Stimulated activated CD8-positive, alpha-beta memory T cell treated with anti-CD3 and anti-CD28 coated beads, Interleukin-4, amount 100 ng/mL, for 24 hours (primary cell): ENCODE measurements at regions not wholly inside any gene's neighbourhood (a gene's known extent, or its start where the extent isn't known, plus 50 kb on each side); places are given as distances from the start of the nearest gene placed in this dataset.

ENCODE experiments used
- DNase-seq: peaks from one replicate; pipeline ENCODE4 v3.0.0-alpha.2; 2020; ENCODE audit warnings: low read depth

DNA sequence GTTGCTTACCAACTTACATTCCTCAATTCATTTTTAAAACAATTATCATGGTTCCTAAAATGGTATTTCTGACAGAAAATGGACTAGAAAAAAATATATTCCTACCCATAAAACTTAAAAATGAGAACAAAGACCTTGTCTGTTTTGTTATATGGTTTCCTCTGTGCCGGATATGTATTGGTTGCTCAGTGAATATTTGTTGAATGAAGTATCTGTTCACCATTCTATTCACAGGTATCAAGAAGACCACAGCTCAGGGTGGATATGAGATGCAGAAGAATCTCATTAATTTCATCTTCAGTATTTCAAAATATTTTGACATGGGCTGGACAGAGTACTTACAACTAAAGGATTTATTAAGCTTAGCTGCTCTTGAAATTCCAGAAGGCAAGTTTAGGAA is 58.1 kb downstream of the TUSC7 start:
- no peak for DNase-seq

DNA sequence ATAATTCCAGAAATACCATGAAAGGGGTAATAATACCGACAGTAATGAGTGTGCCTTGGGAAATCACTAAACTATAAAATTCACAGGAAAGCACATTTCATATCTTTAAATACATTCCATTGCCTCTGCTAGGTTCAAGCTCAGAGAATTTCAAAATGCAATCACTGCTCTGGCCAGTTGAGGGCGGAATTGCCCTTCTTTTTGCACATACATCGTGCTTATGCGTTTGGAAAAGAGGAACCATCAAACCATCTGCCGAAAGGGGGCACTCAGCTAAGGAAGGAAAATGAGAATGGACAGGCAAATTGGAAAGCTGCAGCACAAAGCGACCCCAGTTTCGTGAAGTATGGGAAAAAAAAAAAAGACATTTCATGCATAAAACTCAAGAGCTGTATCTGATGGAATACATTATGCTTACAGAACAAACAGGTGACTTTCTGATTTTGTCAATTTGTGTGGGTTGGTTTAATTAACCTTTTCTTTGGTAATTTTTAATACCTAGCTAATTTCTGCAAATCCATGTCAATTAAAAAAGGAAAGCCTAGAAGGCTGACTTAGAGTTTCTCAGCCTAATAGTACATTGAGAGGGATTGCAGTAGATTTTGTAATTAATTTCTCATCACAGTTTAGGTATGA is 61.4 kb downstream of the TUSC7 start:
- DNase-seq: peak; percentile 9

DNA sequence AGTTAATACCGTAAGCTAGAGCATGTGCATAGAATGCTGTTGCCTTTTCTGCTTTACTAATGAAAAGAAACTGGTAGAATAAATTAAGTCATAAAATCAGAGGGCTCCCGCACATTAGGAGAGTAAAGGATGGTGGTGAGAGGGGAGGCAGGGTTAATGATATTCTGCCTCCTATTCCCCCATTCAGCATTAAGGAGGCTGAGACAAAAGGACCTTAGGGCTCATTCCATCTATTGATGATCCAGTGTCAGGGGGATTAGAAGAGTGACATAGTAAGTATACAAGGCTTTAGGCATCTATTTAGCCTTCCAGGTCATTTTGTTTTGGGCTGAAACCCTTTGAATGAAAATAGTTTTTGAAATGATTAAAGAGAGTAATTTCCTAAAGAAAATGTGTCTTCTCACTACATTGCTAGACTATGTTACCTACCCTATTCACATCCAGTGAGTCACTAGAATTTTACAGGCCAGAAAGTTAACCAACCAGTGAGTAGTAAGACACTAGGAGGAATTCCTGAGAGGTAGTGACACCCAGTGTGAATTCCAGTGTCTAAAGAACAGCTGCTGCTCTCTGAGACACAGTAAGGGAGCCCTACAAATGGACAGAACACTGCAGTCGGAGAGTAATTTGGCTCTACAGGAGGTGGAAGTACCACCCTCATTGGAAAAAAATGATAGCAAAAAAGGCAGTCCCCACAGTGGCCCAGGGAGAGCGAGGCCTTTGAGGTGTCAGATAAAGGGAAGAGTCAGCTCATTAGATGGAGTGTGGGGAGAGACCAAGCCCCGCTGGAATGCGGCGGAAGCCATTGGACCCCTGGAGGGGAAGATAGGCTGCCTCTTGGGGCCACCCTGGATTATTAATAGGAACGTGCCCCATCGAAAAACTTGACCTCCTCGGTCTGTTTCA is 67.6 kb downstream of the TUSC7 start:
- DNase-seq: no peak

DNA sequence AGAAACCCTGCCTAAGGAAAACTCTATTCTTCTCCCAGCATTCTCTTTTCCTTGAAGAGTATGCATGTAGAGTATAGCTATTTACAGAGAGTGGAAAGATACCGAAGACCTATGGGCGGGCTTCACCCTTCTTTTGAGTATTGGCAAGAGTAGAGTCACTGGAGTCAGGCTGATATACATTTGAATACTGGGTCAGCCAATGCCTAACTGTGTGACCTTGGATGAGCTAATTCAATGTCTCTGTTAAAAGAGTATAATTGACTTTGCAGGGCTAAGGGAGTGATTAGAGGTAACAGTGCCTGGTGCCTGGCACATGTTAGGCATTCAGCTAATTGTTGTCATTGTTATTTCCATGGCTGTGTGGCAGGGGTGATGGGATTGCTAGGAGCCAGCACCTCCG is 75.6 kb downstream of the TUSC7 start:
- no peak for DNase-seq

DNA sequence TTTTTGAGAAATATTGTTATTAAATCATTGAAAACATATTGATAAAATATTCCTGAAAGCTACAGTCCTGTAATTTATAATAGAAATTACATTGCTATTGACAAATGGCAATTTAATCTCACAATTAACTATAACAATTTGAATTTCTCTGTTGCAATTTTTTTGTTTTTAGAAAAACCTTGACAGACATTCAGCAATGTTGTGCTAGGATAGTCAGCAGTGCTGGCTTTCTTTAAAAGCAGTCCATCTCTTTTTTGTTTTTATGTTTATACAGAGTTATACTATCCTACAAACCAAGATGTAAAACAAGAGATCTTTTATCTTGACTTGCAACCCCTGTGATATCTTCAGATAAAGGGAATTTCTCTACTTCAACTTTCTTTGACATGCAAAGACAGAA is 93.1 kb downstream of the TUSC7 start:
- no peak for DNase-seq

DNA sequence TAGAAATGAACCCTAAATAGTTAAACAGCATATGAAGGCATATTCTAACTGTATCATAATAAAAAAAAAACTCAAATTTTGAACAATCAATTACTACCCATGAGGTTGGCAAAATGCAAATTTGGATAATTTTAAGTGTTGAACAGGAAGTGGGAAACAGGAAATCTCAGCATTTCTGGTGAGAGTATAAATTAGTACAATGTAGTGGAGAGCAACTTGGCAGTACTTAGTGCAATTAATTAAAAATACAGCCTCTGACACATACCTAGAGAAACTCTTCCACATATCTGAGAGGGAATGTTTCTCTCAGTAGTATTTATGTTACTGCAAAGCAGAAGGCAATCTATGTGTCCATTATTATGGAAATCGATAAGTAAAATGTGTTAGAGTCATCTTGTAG is 96.8 kb downstream of the TUSC7 start:
- DNase-seq: no peak

DNA sequence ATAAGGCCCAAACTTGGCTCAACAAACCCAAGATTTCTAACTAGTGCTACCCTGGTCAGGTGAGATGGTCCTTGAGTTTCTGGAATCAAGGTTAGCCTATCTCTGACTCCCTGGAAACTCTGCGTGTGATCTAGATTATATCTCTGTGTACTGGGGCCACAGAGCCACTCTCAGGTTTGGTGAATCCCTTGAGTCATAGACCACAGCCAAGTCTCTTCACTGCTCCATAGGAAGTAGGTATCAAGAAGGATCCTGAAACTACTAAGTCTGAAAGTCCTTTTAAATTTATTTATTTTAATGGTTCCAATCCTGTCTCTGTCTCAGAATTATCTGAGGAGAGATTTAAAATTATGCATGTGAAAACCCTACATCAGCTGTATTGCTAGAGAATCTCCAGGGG is 99.1 kb downstream of the TUSC7 start:
- DNase-seq: no peak

DNA sequence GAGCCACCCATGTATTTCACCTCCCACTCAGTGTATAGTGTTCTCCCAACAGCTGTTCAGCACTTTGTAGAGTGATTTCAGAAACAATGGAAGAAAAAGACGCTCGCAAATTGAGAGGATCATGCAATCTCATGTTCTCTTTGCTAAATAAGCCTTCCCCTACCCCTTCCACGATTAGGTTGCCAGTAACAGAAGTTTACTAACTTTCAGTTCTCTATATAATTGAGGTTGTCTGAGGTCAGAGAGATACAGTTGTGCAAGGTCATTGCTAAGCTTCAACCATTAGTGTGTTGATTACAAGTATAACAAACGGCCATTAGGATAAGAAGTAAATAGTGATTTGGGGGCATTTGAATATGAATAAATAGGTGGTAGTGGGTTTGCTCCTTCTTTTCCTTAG is 99.6 kb downstream of the TUSC7 start:
- no peak for DNase-seq

DNA sequence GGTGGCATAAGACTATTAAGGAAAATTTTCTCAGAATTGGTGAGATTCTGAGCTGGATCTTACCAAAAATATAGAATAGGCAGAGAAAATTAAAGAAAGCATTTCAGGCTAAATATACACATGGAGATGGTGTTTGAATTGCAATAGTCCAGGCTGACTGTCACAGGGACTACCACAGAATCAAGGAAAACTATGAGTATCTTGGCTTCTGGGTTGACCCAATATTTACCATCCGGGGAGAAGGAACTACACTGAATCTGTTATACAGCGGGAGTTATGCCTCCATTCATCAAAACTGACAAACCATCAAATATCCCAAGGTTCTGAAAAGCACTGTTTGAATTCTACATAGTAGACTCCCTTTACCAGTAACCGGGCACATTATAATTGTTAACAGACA is 102.2 kb downstream of the TUSC7 start:
- DNase-seq: no peak

DNA sequence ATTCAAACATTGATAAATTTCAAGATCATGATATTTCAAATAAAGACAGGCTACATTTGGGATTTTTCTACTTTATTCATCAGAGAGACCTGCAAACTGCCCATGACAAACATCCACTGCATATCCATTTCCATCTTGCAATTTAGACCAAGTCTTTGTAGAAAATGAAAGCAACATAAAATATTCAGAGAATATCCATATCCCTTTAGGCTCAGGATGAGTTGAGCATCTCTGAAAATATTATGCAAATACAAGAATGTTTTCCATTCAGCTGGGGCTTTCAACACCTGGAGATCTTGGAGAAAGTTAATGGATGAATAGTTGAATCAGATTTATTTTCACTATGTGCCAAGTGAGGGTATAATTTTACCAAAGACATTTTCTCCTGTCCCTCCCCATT is 103.4 kb downstream of the TUSC7 start:
- DNase-seq: no peak

DNA sequence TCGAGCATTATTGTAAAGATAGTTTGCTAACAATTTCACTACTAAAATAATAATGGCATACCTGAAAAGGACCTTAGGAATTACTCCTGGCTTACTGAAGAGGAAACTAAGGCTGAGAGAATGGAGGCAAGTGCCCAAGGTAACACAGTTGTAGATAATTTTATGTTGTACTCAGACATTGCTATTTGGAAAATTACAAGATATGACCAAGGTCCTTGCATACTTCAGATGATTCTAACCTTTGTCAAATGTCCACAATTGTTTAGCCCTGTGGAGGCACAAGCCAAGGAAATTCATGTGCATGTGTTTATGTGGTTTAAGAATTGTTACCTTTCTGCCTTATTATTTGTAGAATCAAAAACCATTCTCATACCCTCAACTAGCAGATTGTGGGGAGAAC is 105.7 kb downstream of the TUSC7 start:
- no peak for DNase-seq

DNA sequence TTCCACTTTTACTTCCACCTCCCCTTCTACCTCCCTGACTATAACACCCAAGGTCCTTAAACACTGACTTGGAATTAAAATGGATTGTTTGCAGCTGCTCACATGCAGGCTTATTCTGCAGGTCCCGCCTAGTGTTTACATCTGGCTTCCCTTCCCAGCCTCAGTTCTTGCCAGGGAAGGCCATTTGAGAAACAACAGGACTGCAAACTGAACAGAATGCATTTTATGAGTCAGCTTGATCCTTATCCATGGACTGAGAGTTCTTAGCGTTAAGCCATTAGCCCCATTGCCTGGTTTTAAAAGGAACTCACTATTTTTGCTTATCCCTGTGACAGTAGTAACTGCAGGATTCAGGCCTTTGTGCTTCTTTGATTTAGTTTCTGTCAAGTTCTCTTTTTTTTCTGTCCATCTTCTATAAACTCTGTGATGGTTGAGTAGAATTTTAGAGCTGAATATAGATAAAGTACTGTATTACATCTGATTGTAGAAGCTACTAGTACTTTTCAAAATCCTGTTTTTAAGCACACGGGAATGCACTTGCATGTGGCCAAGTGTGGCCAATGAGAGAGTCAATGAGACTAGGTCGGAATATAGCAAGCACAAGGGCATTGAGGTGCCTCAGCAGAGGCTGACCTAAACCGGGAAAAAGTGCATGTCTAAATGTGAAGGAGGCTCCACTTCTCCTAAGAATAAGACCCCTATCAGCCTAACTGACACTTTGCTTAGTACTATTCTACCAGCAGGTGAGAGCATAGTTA is 106.4 kb downstream of the TUSC7 start:
- no peak for DNase-seq

DNA sequence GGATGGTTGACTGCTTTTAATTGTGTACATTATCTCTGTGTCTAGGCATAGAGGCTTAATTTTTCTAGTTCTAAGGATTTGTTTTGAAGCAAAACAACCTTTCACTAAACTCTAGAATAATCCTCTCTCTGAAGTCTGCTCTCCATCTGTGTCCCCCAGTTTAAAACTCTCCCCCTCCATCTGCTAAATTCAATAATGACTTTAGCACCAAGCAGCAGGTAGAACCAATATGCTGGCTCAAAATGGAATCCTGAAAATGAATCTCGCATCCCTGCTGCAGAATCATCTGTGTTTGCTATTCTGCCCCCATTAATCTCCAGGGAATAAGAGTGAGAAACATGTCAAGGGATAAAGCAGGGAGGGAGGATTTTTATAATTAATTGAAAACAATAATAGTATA is 111.8 kb downstream of the TUSC7 start:
- no peak for DNase-seq

DNA sequence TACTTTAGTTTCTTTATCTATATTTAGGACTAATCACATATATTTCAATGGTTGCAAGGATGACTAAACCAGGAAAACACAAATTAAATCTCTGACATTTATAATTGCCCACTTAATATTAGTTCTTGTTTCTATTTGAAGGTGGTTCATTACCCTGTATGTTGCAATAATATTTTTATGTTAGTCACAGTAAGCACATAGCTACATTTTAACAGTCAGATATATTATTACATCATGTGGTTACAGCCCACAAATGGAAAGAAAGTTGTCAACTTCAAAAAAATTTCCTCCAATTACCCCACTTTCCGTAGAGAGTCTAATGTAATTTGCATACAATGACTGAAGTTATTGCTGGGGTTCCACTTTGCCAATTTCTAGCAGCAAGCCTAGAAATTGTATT is 114.6 kb downstream of the TUSC7 start:
- no peak for DNase-seq

DNA sequence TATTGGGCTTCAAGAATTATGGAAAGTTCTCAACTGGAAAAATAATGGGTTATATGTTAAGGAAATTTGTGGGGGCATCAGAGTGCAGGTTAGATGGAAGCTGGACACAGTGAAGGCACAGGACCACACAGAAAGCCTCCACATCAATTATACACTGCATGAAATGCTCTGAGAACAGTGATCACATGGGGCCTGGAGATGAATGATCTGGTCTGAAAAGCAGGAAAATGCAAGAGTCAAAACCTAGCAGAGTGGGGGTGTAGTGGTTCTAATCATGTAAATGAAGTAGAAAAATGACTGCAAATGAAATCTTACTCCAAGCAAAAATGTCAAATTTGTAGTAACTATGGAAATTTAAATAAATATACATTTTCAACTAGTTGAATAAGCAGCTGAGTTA is 123.6 kb downstream of the TUSC7 start:
- DNase-seq: no peak

DNA sequence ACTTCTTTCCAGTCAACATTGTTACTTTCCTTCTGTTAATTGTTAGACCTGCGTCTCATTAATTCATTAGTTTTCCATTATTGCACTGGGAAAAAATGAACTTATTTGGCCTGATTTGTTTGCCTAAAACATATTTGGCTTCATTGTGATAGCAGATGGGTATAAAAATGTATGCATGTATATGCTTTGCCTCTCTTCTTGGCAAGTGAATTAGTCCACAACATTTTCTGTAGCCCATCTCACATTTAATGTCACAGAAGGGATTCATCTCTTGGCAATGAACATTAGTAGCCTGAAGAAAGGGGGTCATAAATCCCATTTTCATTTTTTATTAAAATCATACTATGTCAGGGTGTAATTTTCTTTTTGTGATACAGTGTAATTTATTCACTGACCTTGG is 125.2 kb downstream of the TUSC7 start:
- DNase-seq: no peak

DNA sequence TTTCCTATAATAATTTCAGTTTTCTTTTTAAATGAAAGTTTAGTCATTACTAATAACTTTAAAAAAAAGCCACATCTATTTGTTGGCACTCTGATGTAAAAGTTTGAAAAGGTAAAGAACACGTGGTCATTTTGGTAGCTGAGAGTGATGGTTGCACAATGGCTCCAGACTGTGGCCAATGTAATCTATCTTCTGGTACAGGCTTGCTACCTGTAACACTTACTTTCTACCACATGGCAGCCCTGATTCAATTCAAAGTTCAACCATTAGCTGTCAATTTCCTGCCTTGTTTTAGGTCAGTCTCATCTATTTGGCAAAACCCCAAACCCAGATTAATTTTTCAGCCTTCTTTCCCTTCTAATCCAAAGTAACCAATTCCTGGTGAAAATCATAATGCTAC is 126.1 kb downstream of the TUSC7 start:
- DNase-seq: no peak

DNA sequence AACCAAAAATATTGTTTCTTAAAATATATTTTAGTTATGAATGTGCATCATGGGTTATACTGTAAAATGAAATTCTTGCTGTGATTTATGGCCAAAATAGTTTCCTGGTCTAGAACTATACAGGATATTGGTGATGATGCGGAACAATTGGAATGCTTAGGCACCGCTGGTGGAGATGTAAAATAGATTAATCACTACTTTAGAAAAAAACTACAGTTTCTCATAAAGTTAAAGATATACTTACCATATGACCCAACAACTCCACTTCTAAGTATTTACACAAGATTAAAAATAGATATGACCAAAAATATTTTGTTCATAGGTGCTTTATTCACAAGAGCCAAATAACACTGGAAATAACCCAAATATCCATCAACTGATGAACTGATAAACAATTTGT is 126.7 kb downstream of the TUSC7 start:
- no peak for DNase-seq

DNA sequence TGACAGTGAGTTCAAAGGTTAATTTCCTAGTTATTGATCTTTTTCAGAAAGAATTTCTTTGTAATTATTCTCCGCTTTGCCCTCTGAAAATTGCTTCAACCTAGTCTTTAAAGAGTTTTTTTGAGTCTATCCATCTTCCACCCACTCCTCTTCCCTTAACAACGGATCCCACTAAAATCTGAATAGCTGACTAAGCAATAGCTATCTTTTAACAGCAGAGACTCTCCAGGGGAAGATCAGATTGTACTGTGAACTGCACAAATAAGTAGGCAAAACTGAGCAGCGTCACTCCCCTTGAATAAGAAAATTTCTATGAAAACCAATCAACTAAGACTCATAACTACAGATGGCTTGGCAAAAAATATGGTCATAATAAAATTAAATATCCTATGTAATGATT is 127.9 kb downstream of the TUSC7 start:
- no peak for DNase-seq

DNA sequence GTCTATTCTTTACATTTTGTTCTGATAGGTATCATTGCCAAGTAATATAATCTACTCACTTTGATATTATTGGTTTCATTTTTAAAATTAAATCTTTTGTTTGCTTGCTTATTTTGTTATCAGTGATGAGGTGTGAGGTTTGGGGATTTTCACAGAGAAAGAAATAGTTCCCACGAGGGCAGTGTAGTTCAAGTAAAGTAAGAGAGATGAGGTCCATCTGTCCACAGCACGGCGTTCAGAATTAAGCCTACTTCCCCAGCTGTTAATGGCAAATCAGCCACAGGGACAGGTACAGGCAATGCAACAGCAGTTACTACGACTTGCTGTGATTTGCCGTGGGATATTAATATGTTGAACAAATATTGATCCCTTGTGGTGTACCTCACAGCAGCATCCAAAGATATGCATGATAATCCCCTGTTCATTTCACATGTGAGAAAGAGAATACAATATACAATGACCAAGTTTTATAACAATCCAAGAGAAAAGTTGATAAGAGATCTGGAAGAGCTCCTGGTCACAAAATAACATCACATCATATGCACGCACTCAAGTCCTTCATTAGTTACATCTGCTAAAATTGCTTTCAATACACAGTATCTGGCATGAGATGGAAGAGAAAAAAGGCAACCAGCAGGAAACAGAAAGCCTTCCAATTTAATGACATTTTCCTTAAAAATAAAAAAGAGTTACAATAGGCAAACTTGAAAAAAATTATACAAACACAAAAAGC is 131.6 kb downstream of the TUSC7 start:
- no peak for DNase-seq

DNA sequence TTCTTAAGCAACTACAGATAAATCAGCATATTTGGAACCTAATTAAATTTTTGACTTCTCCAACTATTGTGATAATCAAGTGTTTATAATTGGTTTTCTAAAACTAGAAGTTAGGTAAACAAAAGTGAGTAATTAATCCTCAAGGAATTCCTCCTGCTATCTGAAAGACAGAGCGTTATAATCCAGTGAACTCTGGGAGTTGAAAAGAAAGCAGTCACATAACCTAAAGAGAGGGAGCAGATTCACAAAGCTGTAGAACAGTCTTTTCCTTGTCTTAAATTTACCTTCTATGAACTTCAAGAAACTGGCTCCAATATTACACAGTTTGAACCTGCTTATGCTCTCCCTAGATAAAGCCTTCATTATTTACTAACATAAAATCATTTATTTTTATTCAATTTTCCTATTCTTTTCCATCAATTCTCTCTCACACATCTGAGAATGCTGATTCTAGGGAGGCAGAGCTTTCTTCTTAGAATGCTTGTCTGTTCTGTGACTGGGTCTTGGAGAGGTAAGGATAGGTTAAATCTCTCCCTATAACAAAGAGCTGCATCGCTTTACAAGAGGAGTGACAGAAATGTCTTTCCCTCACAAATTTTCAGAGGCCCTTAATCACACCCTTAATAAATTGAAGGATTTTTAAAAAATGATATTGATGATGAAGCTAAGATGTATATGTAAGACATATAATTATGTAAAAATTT is 132.8 kb downstream of the TUSC7 start:
- DNase-seq: no peak
